HG03521 (cell line): ENCODE measurements at regions not wholly inside any gene's neighbourhood (a gene's known extent, or its start where the extent isn't known, plus 50 kb on each side); places are given as distances from the start of the nearest gene placed in this dataset.

Experiments used
- ATAC-seq: cut with Tn5 transposase; IDR thresholded peaks from one replicate; pipeline ENCODE4 v1.9.1; 2021; ENCODE audit warnings: mild to moderate bottlenecking, moderate library complexity; ENCODE audit not compliant: unreplicated experiment

- no peak for ATAC-seq
Measured at GRCh38 chr13:85316506-85317025, 482.7 kb downstream of the SLITRK6 start.

GRCh38 chr13:85314686-85315085 is 484.5 kb downstream of the SLITRK6 start:
- ATAC-seq: no peak

- ATAC-seq: no peak
Measured at GRCh38 chr13:85313761-85314503, 485.3 kb downstream of the SLITRK6 start.

GRCh38 chr13:85312071-85312470 is 487.1 kb downstream of the SLITRK6 start:
- ATAC-seq: no peak

- ATAC-seq: no peak
Measured at GRCh38 chr13:85303630-85304029, 495.6 kb downstream of the SLITRK6 start.

- ATAC-seq: no peak
Measured at GRCh38 chr13:85298387-85298924, 500.8 kb downstream of the SLITRK6 start.

- no peak for ATAC-seq
Measured at GRCh38 chr13:85288698-85289097, 510.5 kb downstream of the SLITRK6 start.

DNA sequence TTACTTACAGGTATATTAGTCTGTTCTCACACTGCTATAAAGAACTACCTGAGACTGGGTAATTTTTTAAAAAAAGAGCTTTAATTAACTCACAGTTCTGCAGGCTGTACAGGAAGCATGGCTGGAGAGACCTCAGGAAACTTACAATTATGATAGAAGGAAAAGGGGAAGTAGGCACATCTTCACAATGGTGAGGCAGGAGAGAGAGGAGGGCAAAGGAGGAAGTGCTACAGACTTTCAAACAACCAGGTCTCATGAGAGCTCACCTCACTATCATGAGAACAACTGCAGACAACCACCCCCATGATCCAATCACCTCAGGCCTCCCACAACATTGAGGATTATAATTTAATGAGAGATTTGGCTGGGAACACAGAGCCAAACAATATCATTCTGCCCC is 511.7 kb downstream of the SLITRK6 start:
- ATAC-seq: no peak

GRCh38 chr13:85286081-85286480 is 513.1 kb downstream of the SLITRK6 start:
- no peak for ATAC-seq

- ATAC-seq: no peak
Measured at GRCh38 chr13:85284349-85284748, 514.9 kb downstream of the SLITRK6 start.

GRCh38 chr13:85283408-85283807 is 515.8 kb downstream of the SLITRK6 start:
- no peak for ATAC-seq

DNA sequence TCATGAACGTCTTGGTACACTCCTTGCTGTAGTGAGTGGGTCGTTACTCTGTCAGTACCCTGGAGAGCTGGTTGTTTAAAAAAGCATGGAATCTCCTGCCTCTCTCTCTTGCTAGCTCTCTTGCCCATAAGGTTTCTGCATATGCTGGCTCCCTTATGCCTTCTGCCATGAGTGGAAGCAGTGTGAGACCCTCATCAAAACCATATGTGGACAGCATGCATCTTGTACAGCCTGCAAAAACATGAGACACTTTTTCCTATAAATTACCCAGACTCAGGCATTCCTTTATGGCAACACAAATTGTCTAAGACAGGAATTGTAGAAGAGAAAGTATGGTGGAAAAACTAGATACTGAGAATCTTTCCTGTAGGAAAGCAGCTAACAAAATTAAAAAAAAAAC is 516.3 kb downstream of the SLITRK6 start:
- no peak for ATAC-seq

DNA sequence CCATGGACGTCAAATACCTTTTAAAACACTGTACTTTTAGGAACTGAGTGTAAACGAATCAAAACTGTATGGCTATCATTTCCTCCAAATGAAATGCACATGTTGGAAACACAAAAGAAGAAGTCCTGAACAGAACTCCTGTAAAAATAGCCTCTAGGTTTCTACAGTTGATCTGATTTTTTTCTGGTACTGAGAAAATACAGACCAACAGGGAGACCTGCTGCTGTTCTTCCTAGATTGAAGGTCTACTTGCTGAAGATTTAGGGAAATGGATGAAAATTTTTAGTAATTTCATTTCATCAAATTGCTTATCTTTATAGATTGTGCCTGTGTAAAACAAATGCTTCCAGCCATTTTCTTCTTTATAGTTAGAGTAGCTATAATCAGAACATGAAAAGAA is 520.4 kb downstream of the SLITRK6 start:
- ATAC-seq: no peak

DNA sequence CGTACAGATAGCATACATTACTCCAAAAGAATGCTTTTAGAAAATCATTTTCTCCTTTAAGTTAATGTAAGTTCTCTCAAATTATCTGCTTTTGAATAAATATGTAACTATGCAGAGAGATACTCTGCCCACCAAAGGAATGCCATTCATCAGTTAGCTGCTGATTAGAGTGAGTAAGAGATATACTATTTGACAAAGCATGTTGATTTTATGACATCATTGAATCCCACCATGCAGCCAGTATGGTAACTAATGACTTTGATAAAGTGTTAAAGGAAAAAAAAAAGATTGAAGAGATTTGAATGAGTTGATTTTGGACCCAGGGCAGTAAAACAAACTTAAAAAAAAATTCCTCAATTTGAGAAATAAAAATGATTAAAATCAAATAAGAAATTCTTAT is 521.5 kb downstream of the SLITRK6 start:
- no peak for ATAC-seq

DNA sequence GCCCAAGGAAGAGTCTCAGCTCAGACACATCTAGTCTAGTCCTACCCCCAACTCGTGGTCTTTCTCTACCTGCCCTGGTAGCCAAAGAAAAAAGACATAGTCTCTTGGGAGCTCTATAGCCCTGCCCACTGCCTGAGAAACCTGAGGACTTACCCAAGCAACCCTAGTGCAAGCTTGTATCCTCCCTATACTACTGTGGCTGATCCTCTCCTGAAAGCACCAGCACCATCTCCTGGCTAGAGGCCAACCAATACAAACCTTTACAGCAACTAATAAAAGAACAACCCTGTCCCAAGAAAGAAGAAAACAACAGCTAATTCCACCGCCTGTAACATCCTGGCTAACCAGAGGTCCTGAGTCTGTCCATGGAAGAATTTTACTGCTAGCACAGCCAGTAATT is 532.4 kb downstream of the SLITRK6 start:
- ATAC-seq: no peak

DNA sequence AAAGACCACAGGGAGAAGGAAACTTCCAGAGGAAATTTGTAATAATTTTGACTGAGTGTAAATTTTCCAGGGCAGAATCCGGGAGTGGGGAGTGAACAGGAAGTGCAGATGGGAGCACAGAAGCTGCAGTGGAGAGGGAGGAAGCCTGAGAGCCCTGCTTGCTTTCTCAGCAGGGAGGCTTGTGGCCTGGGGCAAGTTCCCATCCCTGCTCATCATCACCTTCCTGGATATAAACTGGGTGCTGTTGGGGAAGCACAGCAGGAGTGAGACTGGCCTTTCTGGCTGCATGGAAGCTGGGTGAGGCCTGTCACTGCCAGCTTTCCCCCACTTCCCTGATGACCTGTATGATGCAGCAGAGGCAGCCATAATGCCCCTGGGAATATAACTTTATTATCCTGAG is 532.9 kb downstream of the SLITRK6 start:
- ATAC-seq: no peak

DNA sequence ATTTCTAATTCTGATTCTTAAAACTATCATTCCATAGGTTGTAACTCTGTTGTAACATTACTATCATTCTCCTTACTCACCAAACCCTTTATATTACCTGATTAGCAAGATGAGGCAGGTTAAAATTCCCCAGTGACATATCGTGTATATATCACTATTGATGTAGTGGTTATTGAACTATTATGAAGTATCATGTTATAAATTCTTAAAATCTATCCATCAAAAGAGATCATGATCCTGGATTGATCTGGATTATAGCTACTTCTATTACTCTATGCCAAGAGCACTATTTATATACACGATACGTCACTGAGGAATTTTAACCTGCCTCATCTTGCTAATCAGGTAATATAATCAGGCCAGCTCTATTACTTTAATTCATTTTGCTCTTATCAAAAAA is 533.9 kb downstream of the SLITRK6 start:
- no peak for ATAC-seq

DNA sequence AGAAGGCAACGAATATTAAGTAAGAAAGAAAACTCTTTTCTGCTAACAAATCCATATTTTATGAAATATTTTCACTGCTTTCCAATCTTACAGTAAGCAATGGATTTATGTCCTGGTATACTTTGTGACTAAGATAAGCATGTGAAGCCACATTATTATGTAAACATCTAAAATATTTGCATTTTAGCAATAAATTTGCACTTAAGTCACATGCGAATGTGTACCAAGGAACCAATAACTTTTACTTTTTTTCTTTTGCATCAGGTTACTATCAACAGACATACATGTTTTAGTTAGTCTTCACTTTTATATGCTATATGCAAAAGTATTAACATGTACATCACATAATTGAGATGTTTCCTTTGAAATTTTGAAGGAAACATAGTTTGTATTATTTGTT is 536.7 kb downstream of the SLITRK6 start:
- no peak for ATAC-seq

DNA sequence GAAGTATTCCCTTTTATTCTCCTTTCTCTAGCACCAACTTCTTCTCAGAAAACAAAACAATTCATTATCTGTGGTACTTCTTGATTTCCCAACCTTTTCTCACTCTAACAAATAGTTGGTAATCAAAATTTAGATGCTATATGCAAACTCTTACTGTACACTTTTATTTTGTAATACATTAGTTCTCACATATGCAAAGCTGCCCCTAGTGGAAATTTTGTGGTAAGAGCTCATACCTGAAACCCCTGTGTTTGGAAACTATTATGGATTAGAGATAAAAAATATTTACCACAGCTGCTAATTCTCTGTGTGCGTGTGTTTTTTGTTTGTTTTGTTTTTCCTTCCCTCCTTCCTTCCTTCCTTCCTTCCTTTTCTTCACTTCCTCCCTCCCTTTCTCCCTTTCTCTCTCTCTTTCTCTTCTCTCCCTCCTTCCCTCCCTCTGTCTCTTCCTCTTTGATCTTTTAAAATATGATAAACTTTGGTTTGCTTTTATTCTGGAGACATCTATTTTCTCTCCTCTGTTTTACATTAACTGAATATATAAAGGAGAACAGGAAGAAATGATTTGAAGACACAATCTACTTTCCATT is 537.4 kb downstream of the SLITRK6 start:
- no peak for ATAC-seq

- no peak for ATAC-seq
Measured at GRCh38 chr13:85260896-85261295, 538.3 kb downstream of the SLITRK6 start.

- no peak for ATAC-seq
Measured at GRCh38 chr13:85255978-85256377, 543.2 kb downstream of the SLITRK6 start.

- ATAC-seq: no peak
Measured at GRCh38 chr13:85254641-85255040, 544.6 kb downstream of the SLITRK6 start.
